Liver (tissue), 7 donors: ENCODE measurements at regions not wholly inside any gene's neighbourhood (a gene's known extent, or its start where the extent isn't known, plus 50 kb on each side); places are given as distances from the start of the nearest gene placed in this dataset.
A peak's percentile ranks its signal among the peaks of the same experiment; 100 is the strongest.
"Not testable (repeated sequence)": the region's sequence is repeated elsewhere in the genome, so short reads cannot be mapped to it uniquely, and the experiment has no call there.

Source experiments
- DNase-seq: peaks from one replicate; pipeline ENCODE4 v3.0.0-alpha.2; 2017; ENCODE audit warnings: low spot score
- H3K27ac ChIP-seq, 2 donors: one replicate each; pipeline ENCODE4 v1.7.0; 2013; ENCODE audit warnings: inconsistent platforms in 2 of 2, low read length in 2 of 2, control low read depth in 1 of 2, low read depth in 1 of 2, mild to moderate bottlenecking in 1 of 2
- H3K27me3 ChIP-seq, 4 donors: one replicate each; pipeline versions ENCODE4 v1.6.1 to v1.7.0; 2013; ENCODE audit warnings: low read length in 3 of 4, inconsistent platforms in 1 of 4, mild to moderate bottlenecking in 1 of 4, moderate library complexity in 1 of 4; ENCODE audit not compliant: control insufficient read depth in 4 of 4, insufficient read depth in 4 of 4
- H3K36me3 ChIP-seq, 4 donors: one replicate each; pipeline versions ENCODE4 v1.6.1 to v1.7.0; 2013; ENCODE audit warnings: low read length in 3 of 4, mild to moderate bottlenecking in 3 of 4, low read depth in 1 of 4, moderate library complexity in 1 of 4; ENCODE audit not compliant: control insufficient read depth in 4 of 4, insufficient read depth in 3 of 4
- H3K4me1 ChIP-seq, 4 donors: one replicate each; pipeline versions ENCODE4 v1.6.1 to v1.7.0; 2013; ENCODE audit warnings: low read length in 3 of 4, mild to moderate bottlenecking in 3 of 4, moderate library complexity in 1 of 4; ENCODE audit not compliant: control insufficient read depth in 4 of 4, insufficient read depth in 4 of 4
- H3K4me3 ChIP-seq, 3 donors: one replicate each; pipeline versions ENCODE4 v1.6.1 to v1.7.0; 2013; ENCODE audit warnings: low read length in 3 of 3, control low read depth in 1 of 3, low read depth in 1 of 3, mild to moderate bottlenecking in 1 of 3
- H3K9ac ChIP-seq, 2 donors: one replicate each; pipeline ENCODE4 v1.7.0; 2013; ENCODE audit warnings: low read length in 2 of 2, mild to moderate bottlenecking in 2 of 2, moderate library complexity in 2 of 2, control low read depth in 1 of 2, low read depth in 1 of 2
- H3K9me3 ChIP-seq, 4 donors: one replicate each; pipeline versions ENCODE4 v1.6.1 to v1.7.0; 2013; ENCODE audit warnings: low read length in 3 of 4; ENCODE audit not compliant: control insufficient read depth in 4 of 4
- HNF4A ChIP-seq, 2 donors: conservative IDR thresholded peaks; 2 replicates each; pipeline ENCODE4 v1.6.1; 2016; ENCODE audit warnings: antibody characterized with exemption in 2 of 2, mild to moderate bottlenecking in 2 of 2
- RAD21 ChIP-seq, 2 donors: IDR thresholded peaks; 2 replicates each; pipeline ENCODE4 v1.6.1; 2016; ENCODE audit warnings: antibody characterized with exemption in 2 of 2, mild to moderate bottlenecking in 2 of 2
- WGBS: extraction: QIAGEN DNeasy Blood & Tissue Kit; methylation state at CpG from one replicate; pipeline ENCODE4 v1.1.7; 2013; 5-methylcytosine and 5-hydroxymethylcytosine counted together
- donor health status: healthy.
- donor health status: healthy.
- donor health status: healthy.
- donor health status: healthy.

GRCh38 chr6:58003417-58004167 lies 686.2 kb downstream of the PRIM2 start:
- H3K9me3 ChIP-seq, DNase-seq, H3K27me3 ChIP-seq, H3K27ac ChIP-seq, H3K36me3 ChIP-seq, H3K9ac ChIP-seq, H3K4me1 ChIP-seq, H3K4me3 ChIP-seq: not testable (repeated sequence)
- TF ChIP-seq RAD21 (IDR thresholded peaks at IDR 0.05) (peak in 1 of 2 donors; percentile 29), HNF4A (conservative IDR thresholded peaks at IDR 0.05) (peak in 1 of 2 donors; percentile 34)

- 61% methylated on average over 4 of the region's 4 CpGs for WGBS
- not testable (repeated sequence) for H3K36me3 ChIP-seq, H3K4me1 ChIP-seq, H3K27me3 ChIP-seq, DNase-seq, H3K27ac ChIP-seq, H3K4me3 ChIP-seq, H3K9ac ChIP-seq, H3K9me3 ChIP-seq
Measured at GRCh38 chr6:58007334-58008000, 690.0 kb downstream of the PRIM2 start.

- not testable (repeated sequence) for H3K9me3 ChIP-seq, DNase-seq, H3K9ac ChIP-seq, H3K36me3 ChIP-seq, H3K4me3 ChIP-seq, H3K27ac ChIP-seq, H3K4me1 ChIP-seq, H3K27me3 ChIP-seq
Measured at GRCh38 chr6:58008001-58008335, 690.5 kb downstream of the PRIM2 start.

- H3K9ac ChIP-seq, H3K9me3 ChIP-seq, H3K27me3 ChIP-seq, H3K27ac ChIP-seq, H3K36me3 ChIP-seq, H3K4me3 ChIP-seq, H3K4me1 ChIP-seq, DNase-seq: not testable (repeated sequence)
- 74% methylated on average over 7 of the region's 8 CpGs for WGBS
Measured at GRCh38 chr6:58011954-58012600, 694.6 kb downstream of the PRIM2 start.

GRCh38 chr6:58016614-58017013 lies 699.2 kb downstream of the PRIM2 start:
- not testable (repeated sequence) for H3K4me1 ChIP-seq, H3K9me3 ChIP-seq, H3K27ac ChIP-seq, H3K36me3 ChIP-seq, H3K4me3 ChIP-seq, H3K27me3 ChIP-seq, H3K9ac ChIP-seq, DNase-seq
- 28% methylated on average over 4 of the region's 4 CpGs for WGBS

- not testable (repeated sequence) for H3K4me1 ChIP-seq, H3K27ac ChIP-seq, H3K9me3 ChIP-seq, H3K27me3 ChIP-seq, H3K36me3 ChIP-seq, H3K9ac ChIP-seq, DNase-seq, H3K4me3 ChIP-seq
- 74% methylated on average over 5 of the region's 5 CpGs for WGBS
Measured at GRCh38 chr6:58028188-58028587, 710.8 kb downstream of the PRIM2 start.

- WGBS: 82% methylated on average over 11 of the region's 11 CpGs
- DNase-seq, H3K27ac ChIP-seq, H3K9ac ChIP-seq, H3K4me1 ChIP-seq, H3K9me3 ChIP-seq, H3K36me3 ChIP-seq, H3K4me3 ChIP-seq, H3K27me3 ChIP-seq: not testable (repeated sequence)
Measured at GRCh38 chr6:58038213-58038612, 720.8 kb downstream of the PRIM2 start.

- not testable (repeated sequence) for DNase-seq, H3K4me3 ChIP-seq, H3K9me3 ChIP-seq, H3K4me1 ChIP-seq, H3K36me3 ChIP-seq, H3K9ac ChIP-seq, H3K27ac ChIP-seq, H3K27me3 ChIP-seq
- WGBS: 85% methylated on average over 1 of the region's 1 CpG
Measured at GRCh38 chr6:58046584-58046983, 729.2 kb downstream of the PRIM2 start.
